NCI-H1105 (cell line): ENCODE measurements at regions not wholly inside any gene's neighbourhood (a gene's known extent, or its start where the extent isn't known, plus 50 kb on each side); places are given as distances from the start of the nearest gene placed in this dataset.
A peak's percentile ranks its signal among the peaks of the same experiment; 100 is the strongest.
"Not testable (repeated sequence)": the region's sequence is repeated elsewhere in the genome, so short reads cannot be mapped to it uniquely, and the experiment has no call there.

Experiments
- DNase-seq: peaks from one replicate; lab custom pipeline; 2025; lab: John Stamatoyannopoulos, UW

DNA sequence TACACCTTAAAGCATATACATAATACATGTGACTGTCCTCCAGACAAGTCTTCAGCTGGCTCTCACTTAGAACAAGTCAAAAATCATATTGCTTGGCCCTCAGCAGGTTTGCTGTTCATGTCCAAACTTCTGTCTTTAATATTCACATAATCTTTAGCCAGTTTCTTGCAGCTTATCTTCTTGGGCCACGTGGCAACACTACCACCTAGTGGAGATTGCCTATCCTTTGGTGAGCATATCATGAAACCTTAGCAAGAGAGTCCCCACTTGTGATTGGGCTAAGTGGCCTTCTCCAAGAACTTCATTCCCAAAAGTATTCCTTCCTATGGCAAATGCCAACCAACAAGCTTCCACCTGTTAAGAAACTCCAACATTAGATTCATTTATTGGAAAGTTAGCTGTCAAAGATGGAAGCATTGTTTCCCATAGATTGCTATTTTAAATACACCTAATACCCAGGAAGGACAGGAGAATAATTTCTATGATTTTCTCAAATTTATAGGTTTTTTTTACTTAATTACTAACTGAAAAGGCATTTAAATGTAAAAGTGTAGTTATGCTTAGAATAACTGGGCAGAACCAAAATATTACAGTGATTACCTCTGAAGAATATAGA lies 231.9 kb upstream of the INTU start:
- no peak for DNase-seq

DNA sequence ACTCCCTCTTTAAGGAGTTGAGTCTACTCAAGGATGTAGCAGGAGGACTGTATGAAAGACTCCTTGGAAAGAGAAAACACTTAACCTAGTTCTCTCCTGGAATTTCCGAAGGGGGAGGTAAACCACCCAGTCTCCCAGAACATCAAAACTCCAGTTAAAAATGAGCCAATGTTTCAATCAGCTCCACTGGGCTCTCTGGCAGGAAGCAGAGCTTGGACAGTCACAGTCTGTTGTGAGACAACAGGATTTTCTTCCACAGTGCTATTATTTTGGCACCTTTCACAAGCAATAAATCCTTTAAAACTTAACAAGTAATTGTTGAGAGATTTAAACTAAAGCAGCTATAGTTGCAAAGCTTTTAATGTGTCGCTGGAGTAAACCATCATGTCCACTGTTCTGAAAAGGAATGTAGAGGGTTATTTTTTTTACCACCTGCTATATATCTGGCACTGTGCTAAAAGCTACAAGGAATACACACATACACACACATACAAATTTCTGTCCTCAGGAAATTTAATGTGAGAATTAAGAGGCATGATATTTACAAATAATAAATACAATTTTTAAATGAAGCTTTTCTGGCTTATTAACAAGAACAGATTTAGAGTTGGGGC lies 229.2 kb upstream of the INTU start:
- no peak for DNase-seq

DNA sequence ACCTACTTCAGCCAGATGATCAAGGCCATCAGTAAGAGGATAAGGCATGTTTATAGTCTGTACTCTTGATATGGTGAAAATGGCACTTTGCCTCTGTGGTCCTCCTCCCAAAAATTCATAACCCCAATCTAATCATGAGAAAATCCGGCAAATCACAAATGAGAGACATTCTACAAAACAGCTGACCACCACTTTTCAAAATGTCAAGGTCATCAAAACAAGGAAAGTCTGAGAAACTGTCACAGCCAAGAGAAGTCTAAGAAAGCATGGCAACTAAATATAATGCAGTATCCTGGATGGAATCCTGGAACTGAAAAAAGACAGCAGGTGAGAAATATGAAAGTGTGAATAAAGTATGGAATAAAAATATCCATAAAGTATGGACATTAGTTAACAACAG lies 226.6 kb upstream of the INTU start:
- DNase-seq = no peak

DNA sequence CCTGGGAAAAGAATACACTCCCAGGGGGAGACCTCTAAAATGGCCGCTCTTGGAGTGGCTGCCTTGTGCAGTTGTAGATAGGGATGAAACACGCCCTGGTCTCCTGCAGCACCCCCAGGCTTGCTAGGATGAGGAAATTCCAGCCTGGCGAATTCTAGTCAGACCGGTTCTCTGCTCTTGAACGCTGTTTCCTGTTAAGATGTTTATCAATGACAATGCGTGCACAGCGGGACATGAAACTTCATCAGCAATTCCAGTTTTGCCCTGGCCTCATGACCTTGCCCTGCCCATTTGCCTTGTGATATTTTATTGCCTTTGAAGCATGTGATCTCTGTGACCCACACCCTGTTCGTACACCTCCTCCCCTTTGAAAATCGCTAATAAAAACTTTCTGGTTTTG lies 225.2 kb upstream of the INTU start:
- DNase-seq = not testable (repeated sequence)

DNA sequence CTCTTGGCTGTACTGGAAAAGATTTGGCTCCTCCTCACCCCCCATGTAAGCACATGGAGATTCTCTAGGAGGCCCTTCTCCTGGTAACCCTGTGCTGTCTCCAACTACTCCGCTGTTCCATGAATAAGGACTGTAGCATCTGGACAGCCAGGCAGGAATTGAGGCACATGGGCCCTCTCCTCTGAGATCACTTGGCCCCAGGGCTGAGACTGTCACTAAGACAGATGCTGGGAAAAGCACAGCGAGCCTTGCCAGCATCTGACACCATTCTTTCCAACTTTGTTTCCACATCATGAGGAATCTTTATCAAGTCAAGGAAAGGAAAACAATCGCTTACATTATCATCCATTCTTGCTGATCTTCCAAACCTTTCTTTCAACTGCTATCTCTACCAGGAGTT lies 222.6 kb upstream of the INTU start:
- no peak for DNase-seq

DNA sequence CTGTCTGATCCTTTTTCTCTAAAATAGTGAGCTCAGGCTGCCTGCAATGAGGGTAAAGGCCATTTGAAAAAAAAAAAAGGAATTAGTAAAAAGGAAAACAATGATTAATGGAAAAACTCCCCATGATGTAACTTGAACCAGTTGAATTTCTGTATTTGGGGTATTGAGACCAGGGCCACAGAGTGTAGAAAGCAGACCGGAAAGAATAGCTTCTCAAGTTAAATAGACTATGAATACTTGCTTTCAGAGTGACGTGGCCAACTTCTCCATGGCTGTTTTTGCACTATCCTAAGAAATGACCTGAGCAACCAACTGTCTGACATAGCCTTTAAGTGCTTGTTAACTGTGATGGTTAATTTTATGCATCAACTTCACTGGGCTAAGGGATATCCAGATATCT lies 222.1 kb upstream of the INTU start:
- DNase-seq = no peak

DNA sequence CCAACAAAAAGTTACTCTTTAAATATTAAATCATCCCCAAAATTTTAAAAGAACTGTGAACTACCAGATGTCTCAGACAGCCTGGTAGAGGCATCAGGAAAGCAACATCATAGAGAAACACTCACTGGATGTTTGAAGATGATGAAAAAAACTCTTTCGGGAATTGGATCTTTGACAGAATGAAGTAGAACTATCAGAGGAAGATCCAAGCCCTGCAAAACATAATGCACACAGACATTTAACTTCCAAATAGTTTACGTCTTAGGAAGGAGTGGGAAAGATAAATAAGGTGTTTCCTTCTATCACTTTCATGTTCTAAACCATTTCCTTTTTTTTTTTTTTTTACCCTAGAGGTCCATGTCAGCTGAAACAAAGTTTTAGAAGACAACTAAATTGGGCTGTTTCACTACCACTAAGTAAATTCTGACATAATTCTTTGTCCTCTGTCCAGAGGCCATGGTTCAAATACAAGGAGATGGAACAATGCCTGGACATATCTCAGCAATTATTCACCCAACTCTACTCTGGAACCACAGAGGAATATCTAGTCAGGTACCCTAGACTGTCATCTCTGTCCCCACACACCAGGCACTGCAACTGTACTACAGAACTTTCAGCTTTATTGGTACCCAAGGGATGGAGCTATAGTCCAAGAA lies 217.7 kb upstream of the INTU start:
- no peak for DNase-seq

DNA sequence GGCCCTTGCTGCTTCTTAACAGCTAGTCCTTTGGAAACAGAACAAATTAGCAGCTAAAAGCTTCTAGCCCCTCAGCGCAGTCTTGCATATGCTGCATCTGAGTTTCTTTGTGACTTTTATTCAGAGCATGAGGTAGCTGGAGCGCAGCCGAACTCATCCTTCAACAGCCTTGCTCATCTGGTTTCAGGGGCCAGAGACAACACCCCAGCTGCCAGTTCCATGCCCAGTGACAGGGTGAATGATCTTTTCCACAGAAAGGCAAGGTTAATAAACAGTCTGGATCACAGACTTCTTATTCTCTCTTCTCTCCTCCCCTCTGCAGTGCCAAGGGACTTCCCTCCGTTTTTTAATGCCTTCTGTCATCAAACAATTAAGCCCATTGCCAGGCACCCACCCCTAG lies 216.6 kb upstream of the INTU start:
- DNase-seq = no peak

DNA sequence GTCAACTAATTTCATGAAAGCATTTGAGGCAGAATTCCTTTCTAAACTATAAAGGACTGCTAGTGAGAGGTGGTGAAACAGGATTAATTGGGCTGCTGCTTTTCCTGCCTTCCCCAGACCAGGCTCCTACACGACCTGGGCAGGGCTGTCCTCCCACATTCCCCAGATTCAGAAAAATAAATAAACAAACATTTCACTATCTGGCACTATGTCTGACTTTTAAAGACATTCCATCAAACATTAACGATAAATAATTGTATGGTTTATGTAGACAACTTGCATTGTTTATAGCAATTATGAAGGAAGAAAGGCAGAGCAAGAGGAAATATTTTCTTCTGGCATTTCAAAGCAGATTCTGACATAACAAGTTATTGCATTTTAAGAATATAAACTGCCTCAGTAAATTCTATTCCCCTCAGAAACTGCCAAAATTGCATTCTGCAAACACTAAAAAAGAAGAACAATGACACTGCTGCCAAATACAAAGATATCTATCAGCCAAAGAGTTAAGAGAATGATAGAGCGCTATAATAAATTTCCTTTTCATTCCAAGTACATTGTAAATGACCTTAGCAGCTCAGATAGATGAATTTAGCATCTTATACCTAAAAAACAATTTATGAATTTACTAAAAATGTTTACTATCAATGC lies 214.7 kb upstream of the INTU start:
- DNase-seq = no peak

DNA sequence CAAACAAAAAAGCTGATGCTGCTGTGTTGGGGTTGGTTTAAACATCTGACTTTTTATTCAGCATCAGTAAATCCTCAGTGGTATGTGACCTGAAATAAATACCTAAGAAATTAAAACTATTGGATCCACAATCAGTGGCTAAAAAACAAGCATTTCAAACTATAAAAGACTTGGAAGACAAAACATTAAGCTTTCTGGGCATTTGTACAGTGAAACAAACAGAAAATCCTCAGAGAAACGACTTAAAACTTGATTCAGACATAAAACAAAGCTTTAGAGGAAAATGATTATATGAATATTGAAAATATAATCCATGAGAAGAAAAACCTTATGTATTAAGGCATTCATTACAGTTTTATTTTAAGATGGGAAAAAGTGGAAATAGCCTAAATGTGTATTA lies 213.3 kb upstream of the INTU start:
- no peak for DNase-seq

DNA sequence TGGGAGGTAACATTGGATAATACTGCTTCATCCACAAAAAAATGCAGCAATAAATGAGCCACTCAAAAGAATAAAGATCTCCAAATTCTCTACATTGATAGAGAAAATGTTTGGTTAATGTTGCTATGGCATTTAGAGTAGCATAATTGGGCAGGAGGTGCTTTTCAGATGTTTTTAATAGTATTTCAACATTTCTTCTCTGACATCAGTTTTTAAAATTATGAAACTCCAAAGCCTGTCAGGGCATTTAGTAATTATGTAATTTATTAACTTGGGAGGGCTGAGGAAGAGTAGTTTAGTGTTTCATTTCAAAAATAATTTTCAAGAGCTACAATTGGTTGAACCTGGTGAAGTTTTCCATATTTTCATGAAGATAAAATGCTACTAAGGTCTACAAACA lies 211.3 kb upstream of the INTU start:
- no peak for DNase-seq

DNA sequence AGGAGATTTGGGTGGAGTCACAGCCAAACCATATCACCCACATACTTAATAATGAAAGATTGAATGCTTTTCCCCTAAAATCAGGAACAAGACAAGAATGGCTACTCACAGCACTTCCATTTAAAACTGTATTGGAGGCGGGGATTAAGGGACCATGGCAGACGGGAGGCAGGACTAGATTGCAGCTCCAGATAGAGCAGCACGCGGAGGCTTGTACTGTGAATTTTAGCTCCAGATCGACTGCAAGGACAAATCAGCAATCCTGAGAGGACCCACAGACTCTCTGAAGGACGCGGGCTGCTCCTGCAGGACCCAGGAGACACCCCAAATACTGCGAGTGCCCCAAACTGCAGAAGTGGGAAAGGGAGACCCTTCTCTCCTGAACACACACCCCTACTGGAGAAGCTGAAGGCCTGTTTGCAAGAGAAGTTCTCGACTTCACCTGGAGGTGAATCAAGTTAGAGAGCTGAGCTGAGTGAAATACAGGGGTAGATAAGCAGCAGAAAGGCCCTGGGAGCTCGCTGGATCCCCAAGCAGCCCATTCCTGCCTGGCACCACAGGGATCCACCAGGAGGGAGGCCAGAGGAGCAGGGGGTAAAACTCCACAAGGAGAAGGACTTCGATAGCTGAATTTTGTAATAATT lies 207.4 kb upstream of the INTU start:
- no peak for DNase-seq

DNA sequence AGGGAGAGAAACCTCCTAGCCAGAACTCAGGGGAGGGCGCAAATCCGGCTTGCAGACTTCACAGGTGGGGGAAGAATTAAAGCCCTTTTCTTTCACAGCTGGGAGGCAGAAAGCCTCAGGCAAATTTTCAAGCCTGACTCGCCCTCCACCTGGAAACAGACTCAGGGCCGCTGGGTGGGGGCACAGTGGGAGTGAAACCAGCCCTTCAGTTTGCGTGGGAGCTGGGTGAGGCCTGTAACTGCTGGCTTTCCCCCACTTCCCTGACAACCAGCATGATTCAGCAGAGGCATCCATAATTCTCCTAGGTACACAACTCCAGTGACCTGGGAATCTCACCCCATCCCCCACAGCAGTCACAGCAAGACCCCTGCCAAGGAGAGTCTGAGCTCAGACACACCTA lies 206.9 kb upstream of the INTU start:
- no peak for DNase-seq

DNA sequence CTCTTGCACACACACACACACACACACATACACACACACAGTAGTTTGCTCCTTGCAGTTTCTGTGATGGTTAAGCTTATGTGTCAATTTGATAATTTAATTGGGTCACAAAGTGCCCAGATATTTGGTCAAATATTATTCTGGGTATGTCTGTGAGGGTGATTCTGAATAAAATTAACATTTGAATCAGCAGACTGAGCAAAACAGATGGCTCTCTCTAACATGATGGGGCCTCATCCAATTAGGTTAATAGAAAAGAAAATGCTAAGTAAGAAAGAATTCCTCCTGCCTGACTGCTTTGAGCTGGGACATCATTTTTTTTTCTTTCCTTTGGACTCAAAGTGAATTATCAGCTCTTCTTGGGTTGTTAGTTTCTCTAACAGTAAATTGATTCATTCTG lies 191.2 kb upstream of the INTU start:
- no peak for DNase-seq

DNA sequence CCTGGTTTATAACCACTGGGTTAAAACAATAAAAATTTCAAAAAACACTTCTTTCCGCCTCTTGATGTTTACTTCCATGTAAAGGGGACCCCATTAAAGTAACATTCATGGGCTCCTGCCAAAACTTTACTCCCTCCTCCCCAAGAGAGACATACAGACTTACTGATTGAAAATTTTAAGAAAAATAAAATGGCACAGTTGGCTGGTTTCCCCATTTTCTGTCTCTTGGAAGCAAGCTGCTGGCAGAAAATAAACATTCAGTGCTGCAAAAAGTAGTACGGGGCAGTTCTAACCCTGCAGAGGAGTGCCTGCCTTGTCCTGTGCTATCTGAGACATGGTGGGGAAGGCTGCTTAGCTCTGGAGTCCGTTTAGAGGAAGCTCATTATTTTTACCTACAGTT lies 187.3 kb upstream of the INTU start:
- DNase-seq = no peak

DNA sequence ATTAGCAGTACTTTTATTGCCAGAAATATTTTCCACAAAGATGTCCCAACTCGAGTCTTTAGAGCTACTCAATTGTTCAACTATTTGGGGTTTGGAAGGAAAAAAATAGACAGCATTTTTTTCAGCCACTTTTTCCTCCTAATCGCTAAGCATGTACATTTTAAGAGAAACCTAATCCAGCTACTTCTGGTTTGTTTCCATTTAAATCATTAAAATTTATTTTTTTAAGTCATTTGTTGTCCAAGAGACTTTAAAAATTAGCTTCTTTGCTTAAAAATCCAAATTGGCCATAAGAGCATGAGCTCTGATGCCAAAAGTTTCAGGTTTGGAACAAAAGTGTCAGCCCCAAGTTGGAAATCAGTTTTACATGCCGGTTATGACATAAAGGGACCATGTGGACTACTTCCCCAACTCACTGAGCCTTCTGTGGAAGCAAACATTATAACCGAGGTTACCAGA lies 186.3 kb upstream of the INTU start:
- DNase-seq = no peak

DNA sequence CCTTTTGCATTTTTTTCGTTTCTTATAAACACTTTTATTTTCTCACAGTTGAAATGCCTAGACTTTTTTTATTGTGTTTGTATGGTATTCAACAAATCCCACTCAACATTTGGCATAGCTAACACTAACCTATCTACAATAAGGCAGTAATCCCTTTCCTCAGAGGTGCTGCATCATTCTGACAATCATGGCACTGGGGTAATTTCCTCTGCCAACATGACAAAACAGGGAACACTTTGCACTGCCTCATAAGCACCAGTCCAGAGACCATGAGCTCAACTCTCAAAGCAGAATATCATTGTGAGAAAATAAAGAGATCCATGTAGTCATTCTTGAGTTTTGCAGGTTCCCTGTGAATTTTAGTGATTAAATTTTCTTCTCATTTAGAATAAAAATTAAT lies 183.8 kb upstream of the INTU start:
- DNase-seq = no peak

DNA sequence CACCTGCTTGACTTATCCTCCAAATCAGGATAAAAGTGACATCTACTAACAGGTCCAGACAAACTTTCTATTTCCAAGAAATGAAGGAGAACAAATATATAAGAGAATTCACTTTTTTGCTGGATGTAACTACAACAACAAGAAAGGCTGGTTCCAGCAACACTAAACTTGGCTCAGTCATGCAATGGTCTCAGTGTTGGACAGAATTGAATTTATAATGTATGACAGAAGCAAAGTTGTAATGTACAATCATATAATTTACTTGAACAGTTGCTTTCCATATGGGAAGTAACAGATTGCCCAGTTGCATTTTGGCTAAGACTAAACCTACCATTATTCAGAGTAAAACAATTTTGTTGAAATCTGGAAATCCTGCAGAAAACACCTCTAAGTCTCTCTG lies 183.3 kb upstream of the INTU start:
- DNase-seq = no peak

DNA sequence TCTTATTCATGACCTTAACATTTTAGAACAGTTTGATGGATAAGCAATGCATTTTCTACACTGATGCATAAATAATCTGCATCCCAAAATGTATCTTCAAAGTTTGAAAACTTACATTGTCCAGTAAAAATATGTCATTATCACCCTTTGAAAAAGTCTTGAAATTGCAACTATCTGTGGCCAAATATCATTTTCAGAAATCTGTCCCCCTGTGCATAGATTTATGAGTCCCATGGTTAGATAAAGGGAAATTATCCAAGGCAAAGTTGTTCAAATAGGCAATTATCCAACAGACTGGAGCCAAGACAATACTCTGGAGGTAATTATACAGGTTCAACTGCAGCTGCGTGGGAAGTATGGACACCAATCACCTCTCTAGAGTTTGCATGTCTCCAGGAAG lies 182.5 kb upstream of the INTU start:
- DNase-seq = peak; percentile 1

DNA sequence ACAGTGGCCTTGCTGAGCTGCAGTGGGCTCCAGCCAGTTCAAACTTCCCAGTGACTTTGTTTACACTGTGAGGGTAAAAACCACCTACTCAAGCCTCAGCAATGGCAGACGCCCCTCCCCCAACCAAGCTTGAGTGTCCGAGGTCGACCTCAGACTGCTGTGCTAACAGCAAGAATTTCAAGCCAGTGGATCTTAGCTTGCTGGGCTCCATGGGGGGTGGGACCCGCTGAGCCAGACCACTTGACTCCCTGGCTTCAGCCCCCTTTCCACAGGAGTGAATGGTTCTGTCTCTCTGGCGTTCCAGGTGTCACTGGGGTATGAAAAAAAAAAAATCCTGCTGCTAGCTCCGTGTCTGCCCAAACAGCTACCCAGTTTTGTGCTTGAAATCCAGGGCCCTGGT lies 168.9 kb upstream of the INTU start:
- DNase-seq = no peak

DNA sequence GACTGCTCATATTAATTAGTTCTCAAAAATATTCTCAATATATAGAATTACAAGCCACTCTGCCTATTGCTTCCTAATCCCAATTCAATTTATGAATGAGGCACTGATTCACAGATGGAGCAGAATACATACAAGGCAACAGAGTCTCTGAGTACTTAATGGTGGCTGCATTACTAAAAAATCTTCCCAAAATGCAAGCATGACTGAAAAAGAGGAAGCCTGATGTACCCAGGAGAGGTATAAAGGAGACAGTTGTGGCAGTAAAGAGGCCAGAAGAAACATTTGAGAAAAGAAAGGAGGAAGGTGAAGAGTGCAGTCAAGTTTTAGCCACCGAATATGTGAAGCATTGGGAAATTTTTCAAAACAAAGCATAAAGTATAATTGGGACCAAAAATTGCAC lies 163.2 kb upstream of the INTU start:
- DNase-seq = no peak

DNA sequence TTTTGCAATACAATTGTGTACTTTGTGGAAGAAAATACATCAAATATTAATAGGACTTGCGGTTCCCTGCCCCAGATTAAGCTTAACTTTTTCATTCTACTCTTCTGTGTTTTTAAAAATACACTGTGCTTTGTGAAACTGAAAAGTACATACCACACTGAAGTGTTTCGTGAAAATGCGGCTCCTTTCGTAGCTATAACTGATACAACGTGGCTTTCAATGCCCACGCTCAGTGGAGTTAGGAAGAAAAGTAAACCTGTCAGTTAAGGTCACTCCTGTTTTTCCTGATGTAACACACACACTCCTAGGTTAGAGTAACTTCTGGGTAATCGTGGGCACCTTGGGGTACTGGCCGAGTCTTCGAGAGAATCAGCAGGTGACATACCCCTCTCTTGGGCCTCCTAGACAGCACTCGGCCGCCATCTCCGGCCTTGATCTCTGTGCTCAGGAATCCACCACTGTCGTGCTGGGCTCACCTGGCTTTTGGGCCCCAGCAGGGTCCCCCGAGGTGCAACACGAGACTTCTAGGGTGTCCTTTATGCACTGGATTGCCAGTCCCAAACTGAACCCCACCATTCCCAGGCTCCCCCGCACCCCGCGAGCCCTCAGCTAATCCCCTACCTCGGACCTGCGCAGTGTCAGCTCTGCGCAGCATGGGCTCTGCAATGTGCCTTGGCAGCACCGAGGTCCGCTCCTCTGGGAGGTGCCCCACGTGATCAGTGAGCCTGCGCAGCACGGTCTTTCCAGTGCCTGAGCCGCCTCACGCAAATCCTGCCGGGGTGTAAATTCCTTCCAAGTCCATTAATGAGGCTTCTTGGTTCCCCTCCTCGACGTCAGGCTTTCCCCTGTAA lies 162.6 kb upstream of the INTU start:
- DNase-seq = no peak
